ENCODE measurements at regions not wholly inside any gene's neighbourhood (a gene's known extent, or its start where the extent isn't known, plus 50 kb on each side); places are given as distances from the start of the nearest gene placed in this dataset.

DNA sequence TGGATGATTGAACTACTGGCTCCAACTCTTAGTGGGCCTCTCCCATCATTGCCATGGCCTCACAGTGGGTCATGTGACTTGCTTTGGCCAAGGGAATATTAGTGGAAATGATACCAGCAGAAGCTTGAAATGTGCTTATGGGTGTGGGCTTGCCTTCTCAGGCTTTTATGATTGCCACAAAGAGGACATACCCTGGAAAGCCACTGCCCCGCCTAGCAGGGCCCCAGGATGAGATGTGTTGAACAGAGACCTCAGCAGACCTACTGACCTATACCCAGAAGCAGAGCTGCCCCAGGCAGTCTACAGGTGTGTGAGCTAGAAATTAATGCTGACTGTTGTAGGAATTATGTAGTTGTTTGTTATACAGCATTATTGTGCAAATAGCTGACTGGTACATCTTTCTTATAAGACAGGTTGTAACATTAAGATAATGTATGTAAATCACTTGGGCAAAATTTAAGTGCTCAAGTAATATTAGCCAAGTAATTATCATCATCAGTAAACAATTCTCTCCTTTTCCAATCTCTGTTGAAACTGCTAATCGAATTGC is 67.8 kb upstream of the CDH5 start:
- Histone ChIP-seq H3K36me3 (no peaks in the 10 kb centered on the region), H3K4me3 (no peak overlapping the region), H3K9me3 (no peaks in the 10 kb centered on the region), H3K27me3 (no peaks in the 10 kb centered on the region), H3K4me1 (no peaks in the 10 kb centered on the region), H3K27ac (no peak overlapping the region)
- no peak for DNase-seq (ENCODE audit: low spot score in 2 of 2)
- intact Hi-C loops (cut with DNase I; ENCODE audit: low total_unique reads) = no loop called here
- TF ChIP-seq POLR2A (IDR thresholded peaks at IDR 0.05) (no peak), POLR2AphosphoS5 (IDR thresholded peaks at IDR 0.05) (no peak)
- TF ChIP-seq, protein P1, sequence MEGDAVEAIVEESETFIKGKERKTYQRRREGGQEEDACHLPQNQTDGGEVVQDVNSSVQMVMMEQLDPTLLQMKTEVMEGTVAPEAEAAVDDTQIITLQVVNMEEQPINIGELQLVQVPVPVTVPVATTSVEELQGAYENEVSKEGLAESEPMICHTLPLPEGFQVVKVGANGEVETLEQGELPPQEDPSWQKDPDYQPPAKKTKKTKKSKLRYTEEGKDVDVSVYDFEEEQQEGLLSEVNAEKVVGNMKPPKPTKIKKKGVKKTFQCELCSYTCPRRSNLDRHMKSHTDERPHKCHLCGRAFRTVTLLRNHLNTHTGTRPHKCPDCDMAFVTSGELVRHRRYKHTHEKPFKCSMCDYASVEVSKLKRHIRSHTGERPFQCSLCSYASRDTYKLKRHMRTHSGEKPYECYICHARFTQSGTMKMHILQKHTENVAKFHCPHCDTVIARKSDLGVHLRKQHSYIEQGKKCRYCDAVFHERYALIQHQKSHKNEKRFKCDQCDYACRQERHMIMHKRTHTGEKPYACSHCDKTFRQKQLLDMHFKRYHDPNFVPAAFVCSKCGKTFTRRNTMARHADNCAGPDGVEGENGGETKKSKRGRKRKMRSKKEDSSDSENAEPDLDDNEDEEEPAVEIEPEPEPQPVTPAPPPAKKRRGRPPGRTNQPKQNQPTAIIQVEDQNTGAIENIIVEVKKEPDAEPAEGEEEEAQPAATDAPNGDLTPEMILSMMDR (IDR thresholded peaks at IDR 0.05) = no peak

DNA sequence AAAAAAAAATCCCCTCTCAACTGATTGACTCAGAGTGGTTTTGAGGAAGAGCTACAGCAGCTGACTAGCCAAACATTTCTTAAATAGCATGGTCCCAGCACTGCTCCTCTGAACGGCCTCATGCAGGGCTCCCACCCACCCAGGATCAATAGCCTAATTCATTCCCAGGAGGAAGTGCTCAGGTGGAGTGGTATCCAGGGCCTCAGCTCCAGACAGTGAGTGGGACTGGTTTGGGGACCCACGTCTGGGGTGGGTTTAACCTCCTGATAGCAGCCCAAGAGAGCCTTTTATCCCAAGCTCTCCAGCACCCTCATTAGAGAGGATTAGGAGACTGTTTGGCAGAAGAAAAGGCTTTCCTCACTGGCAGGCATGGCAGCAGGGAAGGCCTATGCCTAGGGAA is 68.5 kb upstream of the CDH5 start:
- no peaks in the 10 kb centered on the region for H3K36me3 ChIP-seq
- H3K4me1 ChIP-seq = no peaks in the 10 kb centered on the region
- no peak overlapping the region for H3K4me3 ChIP-seq
- intact Hi-C loops (cut with DNase I; ENCODE audit: low total_unique reads) = no loop called here
- DNase-seq (ENCODE audit: low spot score in 2 of 2) = no peak
- no peaks in the 10 kb centered on the region for H3K9me3 ChIP-seq
- TF ChIP-seq POLR2AphosphoS5 (IDR thresholded peaks at IDR 0.05) = no peak
- TF ChIP-seq POLR2A (IDR thresholded peaks at IDR 0.05) = no peak
- TF ChIP-seq, protein P1 (IDR thresholded peaks at IDR 0.05) = no peak
- no peak overlapping the region for H3K27ac ChIP-seq
- H3K27me3 ChIP-seq = no peaks in the 10 kb centered on the region

DNA sequence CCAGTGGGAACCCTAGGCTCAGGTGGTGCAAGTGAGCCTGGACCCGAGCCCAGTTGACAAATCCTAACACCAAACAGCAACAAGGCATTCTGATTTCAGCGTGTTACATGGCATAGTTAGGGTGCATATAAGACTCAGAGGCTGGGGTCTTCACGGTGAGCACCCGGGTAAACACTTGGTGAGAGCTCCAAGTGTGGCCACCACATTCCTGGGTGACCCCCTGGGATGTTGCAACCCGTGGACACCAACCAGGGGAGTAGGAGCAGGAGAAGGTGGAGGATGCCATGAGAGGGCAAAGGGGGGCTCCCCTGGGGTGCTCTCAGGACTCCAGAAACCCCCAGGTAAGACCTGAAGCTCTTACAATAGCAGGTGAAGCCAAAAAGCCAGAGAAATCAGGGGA is 69.9 kb upstream of the CDH5 start:
- intact Hi-C loops (cut with DNase I; ENCODE audit: low total_unique reads) = no loop called here
- no peaks in the 10 kb centered on the region for H3K27me3 ChIP-seq
- H3K9me3 ChIP-seq = no peaks in the 10 kb centered on the region
- no peak for DNase-seq (ENCODE audit: low spot score in 2 of 2)
- H3K4me1 ChIP-seq = no peaks in the 10 kb centered on the region
- no peak overlapping the region for H3K4me3 ChIP-seq
- TF ChIP-seq POLR2AphosphoS5 (IDR thresholded peaks at IDR 0.05) (no peak), POLR2A (IDR thresholded peaks at IDR 0.05) (no peak)
- TF ChIP-seq, protein P1 (IDR thresholded peaks at IDR 0.05) = no peak
- no peaks in the 10 kb centered on the region for H3K36me3 ChIP-seq
- H3K27ac ChIP-seq = no peak overlapping the region

DNA sequence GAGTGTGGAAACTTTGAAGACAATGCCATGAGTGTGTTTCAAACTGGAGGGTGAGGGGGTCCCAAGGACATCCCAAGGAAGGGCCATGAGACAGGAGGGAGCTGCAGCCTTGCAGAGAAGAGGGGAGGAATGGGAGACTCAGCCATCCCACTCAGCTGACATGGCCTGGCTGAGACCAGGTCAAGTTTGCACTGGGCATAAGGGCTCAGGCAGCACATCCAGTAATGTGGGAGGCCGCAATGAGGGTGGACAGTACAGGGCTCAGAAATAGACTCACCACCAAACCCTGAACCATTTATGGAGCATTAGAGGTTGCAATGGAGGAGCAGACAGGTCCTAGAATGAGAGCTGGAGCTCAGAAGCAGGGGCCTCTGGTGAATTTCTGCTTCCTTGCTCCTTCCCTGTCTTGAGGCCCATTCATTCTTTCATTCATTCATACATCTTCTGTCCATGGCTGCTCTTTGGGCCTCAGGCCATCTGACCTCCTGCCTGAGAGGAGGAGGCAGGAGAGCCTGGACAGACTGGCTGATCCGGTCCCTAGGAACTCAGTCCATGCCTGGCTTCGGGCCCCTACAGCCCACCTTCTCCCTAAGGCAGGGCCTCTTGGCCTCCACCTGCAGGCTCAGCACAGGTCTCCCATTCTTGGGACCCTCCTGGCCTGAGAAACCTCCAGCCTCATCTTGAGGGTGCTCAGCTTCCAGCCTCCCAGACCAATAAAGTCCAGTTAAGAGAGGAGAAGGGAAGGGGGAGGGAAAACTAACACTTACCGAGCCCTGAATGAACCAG is 70.5 kb upstream of the CDH5 start:
- H3K36me3 ChIP-seq = no peaks in the 10 kb centered on the region
- H3K4me3 ChIP-seq = no peak overlapping the region
- no peaks in the 10 kb centered on the region for H3K4me1 ChIP-seq
- no peak for DNase-seq (ENCODE audit: low spot score in 2 of 2)
- no peak overlapping the region for H3K27ac ChIP-seq
- intact Hi-C loops (cut with DNase I; ENCODE audit: low total_unique reads) = no loop called here
- H3K9me3 ChIP-seq = no peaks in the 10 kb centered on the region
- no peaks in the 10 kb centered on the region for H3K27me3 ChIP-seq
- TF ChIP-seq POLR2AphosphoS5 (IDR thresholded peaks at IDR 0.05) = no peak
- no peak for TF ChIP-seq POLR2A (IDR thresholded peaks at IDR 0.05)
- TF ChIP-seq, protein P1 (IDR thresholded peaks at IDR 0.05) = no peak

DNA sequence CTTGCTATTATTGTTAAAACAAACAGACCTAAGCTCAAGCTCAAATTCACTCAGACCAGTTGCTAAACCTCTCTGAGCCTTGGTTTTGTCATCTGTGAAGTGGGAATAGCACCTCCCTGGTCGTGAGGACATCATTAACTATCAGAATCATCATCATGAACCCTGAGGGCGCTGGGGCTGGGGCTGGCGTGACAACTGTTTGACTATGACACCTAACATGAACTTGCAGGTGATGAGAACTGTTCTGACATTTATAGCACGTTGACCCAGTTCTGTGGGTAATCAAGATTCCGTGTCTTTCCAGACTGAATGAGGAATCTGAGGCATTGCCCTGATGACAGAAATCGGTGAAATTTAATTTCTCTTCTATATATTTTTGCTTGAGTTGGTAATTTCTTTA is 71.3 kb upstream of the CDH5 start:
- H3K27ac ChIP-seq = no peak overlapping the region
- H3K4me1 ChIP-seq = no peaks in the 10 kb centered on the region
- no peaks in the 10 kb centered on the region for H3K9me3 ChIP-seq
- intact Hi-C loops (cut with DNase I; ENCODE audit: low total_unique reads) = no loop called here
- DNase-seq (ENCODE audit: low spot score in 2 of 2) = no peak
- no peaks in the 10 kb centered on the region for H3K27me3 ChIP-seq
- no peaks in the 10 kb centered on the region for H3K36me3 ChIP-seq
- H3K4me3 ChIP-seq = no peak overlapping the region
- TF ChIP-seq POLR2A (IDR thresholded peaks at IDR 0.05) (no peak), POLR2AphosphoS5 (IDR thresholded peaks at IDR 0.05) (no peak)
- TF ChIP-seq, protein P1 (IDR thresholded peaks at IDR 0.05) = no peak

Data from breast epithelium (tissue), 4 donors.